GM18498 (cell line): ENCODE measurements at regions not wholly inside any gene's neighbourhood (a gene's known extent, or its start where the extent isn't known, plus 50 kb on each side); places are given as distances from the start of the nearest gene placed in this dataset.

Source experiments
- ATAC-seq: cut with Tn5 transposase; IDR thresholded peaks from one replicate; pipeline ENCODE4 v1.9.1; 2021; ENCODE audit warnings: mild to moderate bottlenecking, moderate library complexity; ENCODE audit not compliant: unreplicated experiment

DNA sequence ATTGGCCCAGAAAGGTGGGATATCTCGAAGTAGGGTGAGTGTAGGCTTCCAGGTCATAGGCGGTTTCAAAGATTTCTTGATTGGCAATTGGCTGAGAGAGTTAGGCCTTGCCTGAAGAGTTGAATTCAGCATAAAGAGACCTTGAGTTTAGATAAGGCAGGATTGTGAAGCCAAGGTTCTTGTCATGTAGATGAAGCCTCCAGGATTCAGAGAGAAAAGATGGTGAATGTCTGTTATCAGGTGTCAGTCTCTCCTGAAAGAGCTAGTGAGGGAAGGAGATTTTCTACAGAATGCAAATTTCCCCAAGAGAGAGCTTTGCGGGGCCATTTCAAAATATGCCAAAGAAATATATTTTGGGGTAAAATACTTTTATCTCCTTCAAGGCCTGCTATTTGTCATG is 217.0 kb upstream of the TLE3 start:
- no peak for ATAC-seq

DNA sequence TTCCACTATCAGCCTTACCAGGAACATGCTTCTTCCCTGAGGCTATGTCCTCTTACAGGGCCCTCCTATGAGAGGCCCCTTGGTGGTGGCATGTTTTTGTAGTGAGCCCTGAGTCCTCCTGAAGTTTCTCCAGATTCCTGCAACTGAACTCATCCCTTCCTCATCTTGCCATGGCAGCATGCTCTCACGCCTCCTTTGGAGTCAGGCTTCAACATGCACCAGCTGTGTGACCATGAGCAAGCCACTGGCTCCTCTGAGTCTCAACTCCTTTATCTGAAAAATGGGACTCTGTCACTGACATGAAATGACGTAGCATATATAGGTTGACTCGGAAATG is 216.3 kb upstream of the TLE3 start:
- ATAC-seq: no peak

DNA sequence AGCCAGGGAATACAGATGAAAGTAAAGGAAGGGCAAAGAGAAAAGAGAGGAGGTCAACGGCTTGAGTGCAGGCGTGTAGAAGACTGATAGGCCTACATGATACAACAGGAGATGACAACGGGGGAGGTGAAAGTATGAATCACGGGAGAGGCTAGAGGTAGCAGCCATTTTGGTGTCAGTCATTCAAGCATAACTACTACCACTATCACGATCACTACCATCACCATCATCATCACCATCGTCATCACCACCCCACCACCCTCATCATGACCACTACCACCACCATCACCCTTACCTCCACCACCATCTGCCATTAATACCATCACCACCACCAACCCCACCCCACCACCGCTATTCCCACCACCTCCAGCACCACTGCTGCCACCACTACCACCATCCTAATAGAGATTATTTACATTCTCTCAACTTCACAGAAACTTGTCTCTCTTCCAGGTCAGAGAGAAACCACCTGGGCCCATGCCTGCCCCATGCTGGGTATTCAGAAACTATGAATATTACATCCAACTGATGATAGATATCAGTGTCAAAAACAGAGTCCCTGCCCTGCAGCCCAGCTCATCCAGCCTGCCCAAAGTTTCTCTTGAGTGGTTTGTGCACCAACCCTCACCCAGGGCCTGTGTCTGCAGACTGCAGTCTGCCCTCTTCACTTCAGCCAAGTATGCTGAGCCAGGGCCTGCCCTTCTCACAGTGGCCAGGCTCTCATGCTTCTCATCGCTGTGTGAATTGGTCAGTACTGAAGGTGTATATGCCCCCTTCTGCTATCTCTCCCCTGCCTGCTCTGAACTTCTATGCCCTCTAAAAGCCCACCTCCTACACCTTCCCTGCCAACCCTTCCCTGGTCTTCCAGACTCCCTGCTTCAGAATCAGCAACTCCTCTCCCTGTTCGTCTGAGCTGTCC is 215.6 kb upstream of the TLE3 start:
- no peak for ATAC-seq

DNA sequence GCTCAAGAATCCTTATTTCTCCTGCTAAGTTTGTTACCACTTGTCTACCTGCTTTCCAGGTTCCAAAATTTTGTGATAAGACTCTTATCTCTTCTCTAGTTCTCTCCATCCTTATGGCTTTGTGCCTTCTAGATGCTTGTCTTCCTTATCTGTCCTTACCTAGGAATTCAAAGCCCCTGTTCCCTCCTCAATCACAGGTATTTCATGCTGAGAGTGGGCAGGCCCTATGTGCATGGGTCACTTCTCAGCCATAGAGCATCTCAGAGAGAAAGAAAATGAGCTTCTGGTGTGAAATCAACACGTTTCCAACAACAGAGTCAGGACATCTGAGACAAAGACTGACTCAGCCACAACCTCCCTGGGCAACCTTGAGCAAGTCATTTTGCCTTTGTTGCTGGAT is 214.1 kb upstream of the TLE3 start:
- ATAC-seq: no peak

DNA sequence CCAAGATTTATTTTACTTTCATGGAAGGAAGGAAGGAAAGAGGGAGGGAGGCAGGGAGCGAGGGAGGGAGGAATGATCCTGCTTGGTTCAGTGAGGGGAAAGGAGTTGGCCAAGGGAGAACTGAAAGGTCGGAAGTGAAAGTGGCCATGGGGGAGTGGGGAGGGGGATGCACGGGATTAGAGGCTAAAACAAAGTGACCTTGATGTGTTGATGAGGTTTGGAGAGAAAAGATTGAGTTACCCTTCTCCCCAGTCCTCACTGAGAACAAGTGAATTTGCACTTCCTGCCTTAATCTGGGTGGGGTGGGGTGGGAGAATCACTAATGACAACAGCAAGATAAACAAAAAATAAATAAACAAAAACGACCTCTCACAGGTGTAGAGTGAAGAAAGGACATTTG is 212.0 kb upstream of the TLE3 start:
- ATAC-seq: no peak

DNA sequence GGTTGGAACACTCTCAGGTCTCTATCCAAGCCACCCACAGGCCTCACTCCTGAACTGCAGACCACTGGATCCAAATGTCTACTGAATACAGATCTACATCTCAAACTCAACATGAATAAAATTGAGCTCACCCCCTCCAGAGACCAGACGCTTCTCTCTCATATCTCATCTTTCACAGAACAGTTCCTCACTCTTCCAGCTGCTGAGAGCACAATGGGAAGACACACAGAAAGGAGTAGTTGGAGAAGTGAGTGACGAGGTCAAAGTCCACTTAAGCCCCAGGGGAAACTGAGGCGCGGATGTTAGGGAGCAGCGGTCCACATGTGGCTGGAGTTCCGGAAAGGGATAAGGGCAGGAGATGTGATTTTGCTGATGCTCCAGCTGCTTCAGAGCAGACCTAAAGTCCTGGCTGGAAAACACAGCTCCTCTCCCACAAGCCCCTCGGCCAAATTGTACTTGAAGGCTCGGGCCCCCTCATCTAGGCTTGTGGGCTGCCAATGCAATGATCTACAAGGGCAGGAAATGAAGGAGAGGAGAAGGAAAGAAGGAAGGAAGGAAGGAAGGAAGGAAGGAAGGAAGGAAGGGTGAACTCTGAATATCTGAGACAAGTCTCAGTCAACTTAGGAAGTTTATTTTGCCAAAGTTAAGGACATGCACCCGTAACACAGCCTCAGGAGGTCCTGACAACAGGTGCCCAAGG is 211.2 kb upstream of the TLE3 start:
- no peak for ATAC-seq

DNA sequence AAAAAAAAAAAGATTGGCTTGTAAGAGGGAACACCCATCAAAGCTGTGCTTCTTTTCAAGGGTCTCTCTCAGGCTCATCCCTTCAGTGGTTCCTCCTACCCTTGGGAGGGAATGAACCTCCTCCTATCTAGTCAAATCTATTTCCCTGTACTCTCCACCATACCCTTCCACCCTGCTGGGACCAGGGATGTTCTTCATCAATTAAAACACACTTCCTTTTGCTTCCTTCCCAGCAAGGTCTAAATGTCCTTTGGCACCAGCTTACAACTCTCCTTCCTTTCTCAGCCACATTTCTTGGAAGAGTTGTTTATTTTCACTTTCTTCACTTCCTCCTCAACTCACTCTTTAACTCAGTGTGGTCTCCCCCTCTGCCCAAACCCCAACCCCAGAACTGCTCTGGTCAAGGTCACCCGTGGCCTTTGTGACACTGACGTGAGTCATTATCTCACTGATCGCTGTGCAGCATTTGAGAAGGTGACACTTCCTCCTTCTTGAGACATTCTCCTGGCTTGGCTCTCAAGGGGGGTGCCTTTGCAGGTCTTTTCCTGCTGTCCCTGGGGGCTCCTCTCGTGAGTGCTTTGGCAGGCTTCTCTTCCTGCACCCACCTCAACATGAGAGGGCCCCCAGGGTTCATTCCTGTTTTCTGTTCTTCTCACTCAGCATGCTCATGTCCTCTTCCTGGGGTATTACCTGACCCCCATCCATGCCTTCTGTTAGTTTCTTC is 210.5 kb upstream of the TLE3 start:
- ATAC-seq: peak; percentile 72

DNA sequence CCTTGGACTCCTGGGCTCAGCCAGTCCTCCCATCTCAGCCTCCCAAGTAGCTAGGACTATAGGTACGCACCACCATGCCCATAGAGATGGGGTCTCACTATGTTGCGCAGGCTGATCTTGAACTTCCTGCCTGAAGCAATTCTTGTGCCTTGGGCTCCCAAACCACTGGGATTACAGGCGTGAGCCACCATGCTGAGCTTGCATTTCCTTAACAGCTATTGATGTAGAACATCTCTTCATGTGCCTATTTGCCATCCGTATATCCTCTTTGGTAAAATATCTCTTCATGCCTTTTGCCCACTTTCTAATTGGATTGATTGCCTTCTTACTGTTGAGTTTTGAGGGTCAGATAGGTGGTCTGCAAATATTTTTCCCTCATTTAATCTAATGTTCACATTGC is 208.9 kb upstream of the TLE3 start:
- no peak for ATAC-seq

DNA sequence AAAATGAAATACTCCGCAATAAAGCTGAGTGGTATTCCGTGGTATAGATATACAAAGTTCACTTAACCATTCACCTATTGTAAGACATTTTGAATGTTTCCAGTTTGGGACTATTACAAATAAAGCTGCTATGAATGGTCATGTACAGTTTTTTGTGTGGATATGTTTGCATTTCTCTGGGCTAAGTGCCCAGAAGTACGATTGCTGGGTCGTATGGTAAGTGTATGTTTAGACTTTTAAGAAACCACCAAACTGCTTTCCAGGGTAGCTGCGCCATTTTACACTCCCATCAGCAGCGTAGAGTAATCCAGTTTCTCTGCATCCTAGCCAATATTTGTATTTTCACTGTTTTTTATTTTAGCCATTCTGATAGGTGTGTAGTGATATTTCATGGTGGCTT is 208.4 kb upstream of the TLE3 start:
- no peak for ATAC-seq

DNA sequence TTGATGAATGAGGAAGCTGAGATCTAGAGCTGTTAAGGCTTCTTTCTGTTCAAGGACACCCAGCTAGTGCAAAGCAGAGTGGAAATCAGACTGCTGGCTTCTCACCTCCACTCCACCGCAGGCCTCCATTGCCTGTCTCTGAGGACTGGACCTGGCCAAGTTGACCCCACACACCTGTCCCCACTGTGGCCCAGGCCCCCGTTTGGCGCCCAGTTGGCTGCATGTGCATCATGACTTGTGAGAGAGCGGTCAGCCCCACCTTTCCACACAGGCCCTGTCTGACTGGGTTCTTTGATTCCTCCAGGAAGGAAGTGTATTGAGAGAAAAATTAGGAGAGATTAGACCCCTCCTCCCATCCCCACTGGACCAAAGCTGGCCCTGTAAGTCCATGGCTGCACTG is 206.3 kb upstream of the TLE3 start:
- no peak for ATAC-seq

DNA sequence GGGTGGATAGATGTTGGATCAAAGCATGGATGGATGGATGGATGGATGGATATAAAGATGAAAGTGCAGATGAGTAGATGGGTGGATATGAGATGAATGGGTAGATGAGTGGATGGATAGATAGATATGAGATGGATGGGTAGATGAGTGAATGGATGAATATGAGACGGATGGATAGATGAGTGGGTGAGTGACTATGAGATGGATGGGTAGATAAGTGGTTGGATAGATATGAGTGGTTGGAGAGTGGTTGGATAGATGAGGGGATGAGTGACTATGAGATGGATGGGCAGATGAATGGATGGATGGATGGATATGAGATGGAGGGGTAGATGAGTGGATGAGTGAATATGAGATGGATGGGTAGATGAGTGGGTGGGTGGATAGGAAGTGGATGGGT is 204.6 kb upstream of the TLE3 start:
- ATAC-seq: no peak

DNA sequence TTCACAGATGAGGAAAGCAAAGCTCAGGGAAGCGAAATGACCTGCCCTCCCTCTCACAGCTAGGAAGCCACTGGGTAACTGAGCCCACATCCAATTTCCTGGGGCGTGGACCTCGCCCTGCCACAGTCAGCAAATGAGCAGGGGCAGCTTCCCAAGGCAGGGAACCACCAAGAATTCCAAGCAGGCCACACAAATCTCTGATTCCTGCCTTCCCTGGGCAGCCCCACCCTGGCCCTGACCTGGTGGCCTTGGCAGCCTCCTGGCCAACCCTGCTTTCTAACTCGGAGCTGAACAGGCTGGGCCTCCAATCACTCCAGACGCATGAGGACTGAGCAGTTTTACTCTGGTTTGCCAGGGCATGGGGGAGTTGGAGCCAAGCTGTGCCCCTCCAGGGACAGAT is 203.7 kb upstream of the TLE3 start:
- no peak for ATAC-seq

DNA sequence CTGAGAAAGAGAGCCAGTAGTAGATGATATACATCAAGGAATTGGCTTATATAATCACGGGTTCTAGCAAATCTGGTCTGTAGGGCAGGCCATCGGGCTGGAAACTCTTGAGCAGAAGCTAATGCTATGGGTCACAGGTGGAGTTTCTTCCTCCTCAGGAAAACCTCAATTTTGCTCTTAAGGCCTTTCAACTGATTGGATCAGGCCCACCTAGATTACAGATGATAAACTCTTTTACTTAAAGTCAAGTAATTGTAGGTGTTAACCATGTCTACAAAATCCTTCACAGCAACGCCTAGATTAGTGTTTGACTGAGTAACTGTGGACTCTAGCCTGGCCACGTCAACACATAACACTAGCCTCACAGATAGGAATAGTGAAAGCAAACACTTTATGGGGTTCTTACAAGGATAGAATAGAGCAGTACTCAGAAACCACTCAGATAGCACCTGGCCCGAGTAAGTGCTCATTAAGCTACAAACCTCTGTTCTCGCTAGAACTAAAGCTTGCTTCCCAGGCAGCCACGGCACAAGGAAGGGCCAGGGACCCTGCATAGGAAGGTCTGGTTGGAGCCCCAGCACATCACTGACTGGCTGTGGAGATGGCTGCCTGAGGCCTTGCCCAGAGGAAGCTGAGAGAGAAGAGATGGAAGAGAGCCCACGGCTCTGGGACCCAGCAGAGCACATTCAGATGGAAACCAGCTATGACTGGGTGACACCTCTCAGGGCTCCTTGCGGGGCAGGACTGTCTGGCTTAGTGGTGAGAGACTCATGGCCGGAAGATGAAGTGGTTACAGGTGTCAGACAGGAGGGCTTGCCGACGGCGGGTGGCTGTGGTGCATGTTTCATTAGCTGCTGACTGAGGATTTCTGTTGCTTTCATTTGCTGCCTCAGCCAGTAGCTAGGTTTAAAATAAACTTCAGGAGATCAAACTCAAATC is 202.5 kb upstream of the TLE3 start:
- peak; percentile 99 for ATAC-seq

DNA sequence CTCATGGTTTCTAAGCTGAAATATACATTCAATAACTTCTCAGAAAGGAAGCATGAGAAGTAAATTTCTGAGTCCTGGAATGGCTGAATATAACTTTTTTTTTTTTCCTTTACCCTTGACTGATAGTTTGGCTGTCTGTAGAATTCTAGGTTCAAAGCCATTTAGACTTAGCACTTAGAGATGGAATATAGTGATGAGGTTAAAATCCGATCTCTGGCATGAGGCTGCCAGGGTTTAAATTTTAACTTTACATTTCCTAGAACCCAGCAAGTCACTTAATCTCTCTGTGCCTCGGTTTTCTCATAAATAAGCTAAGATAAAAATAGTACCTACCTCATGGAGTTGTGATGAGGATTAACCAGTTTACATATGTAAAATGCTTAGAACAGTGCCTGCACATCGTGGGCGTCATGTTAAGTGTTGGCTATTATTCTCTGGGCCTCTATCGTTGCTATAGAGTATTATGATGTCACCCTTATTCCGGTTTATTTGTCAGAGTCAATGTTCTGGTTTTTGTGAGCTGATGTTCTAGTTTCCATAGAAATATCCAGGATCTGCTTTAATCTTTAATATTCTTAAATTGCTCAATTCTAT is 199.8 kb upstream of the TLE3 start:
- no peak for ATAC-seq

DNA sequence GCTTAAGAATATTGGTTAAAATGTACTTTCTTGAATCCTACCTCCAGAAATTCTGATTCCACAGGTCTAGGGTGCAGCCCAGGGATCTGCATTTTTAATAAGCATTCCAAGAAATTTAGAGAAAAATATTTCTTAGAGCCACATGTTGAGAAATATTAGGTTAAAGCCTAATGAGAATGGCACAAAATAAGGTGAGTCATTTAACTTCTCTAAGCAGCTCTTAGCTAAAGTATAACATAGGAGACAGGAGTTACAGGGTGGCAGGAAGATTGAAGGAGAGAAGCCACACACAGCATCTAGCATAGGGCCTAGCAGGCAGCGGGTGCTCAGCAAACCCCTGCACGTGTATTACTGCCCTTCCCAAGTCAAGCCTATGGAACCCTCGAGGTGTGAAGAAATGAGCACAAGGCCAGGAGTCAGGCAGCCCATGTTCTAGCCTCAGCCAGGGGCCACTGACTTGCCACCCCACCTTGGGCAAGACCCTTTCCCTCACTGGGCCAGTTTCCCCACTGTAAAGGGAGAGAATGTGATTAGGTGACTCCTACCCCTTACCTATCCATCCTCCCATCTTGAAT is 197.1 kb upstream of the TLE3 start:
- ATAC-seq: no peak

DNA sequence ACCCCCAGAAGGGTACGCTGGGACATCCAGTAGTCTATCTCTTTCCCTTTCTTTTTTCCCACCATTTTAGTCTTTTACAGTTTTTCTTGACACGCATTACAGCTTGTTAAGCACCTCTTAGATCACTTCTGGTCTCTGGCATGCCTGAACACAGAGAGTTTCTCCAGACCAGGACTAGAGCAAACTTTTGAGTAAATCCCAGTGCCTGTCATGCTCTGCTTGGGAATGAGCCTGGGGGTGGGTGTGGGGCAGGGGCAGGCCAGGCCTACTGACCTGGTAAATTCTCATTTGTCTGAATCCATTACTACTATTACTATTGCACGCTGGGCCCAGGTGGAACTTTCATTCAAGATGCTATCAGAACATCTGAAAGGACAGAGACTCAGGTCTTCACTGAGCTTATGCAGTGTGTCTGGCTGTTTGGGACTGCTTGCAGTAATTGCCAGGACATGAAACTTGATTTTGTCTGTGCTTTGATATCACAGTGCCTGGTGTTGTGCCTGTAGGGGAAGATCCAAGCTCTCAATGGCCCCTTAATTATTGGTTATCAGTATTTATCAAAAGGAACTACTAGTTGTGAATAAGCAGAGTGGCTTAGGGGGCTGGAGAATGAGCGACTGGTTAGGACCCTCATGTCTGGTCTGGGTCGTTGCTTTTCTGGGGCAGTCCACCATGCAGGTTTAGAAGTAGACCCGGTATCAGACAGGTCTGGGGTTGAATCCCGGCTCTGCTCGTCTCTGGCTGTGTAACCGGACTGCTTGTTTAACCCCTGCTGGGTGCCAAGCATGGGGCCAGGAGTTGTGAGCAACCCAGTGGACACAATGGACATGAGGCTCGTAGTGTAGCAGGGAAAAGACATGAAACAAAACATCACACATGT is 196.1 kb upstream of the TLE3 start:
- no peak for ATAC-seq

DNA sequence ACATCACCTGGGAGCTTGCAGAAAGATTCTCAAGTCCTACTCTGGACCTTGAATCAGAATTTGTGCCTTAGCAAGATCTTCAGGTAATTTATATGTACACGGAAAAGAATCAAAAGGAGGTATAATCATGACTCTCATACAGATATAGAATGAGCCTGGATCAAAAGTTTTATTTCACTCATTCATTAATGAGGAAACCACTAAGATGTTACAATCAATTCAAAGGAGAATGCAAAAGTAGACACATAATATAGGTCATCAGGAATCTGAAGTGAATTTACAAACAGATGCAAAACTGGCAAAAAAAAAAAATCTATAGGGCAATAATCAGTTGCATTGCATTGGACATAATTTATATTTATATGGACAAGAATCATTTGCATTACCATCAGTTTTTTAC is 195.4 kb upstream of the TLE3 start:
- ATAC-seq: no peak

DNA sequence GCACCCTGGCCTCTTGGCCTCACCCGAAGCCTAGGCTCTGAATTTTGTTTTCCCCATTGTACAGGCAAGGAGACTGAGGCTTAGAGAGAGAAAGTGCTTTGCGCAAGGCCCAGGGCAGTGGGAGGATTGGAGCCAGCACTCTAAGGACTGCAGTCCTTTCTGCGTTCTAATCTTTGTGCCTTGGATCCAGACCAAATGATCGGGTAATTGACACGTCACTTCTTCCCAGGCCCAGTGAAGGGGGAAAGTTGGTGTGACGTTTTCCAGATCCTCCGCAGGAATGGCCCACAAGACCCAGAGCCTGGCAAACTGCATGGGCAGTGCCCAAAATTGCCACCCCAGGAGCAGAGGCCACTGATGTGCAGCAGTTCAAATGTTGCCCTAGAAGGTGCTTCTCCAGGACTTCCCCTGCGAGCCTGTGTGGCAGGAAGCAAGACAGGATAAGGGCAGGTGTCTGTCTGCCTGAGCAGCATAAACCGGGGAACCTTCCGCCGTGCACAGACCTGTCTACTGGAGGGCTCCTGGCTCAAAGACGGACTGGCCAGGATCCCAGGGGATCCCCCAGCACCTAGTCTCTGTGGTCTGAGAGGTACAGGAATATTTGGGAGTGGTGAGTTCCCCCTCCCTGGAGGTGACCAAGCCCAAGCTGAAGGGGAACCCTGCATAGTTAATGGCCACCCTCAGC is 194.5 kb upstream of the TLE3 start:
- ATAC-seq: no peak
